Keratinocyte (primary cell): ENCODE measurements at regions not wholly inside any gene's neighbourhood (a gene's known extent, or its start where the extent isn't known, plus 50 kb on each side); places are given as distances from the start of the nearest gene placed in this dataset.

Experiments
- EZH2 ChIP-seq: IDR thresholded peaks from one replicate; pipeline ENCODE4 v1.6.1; 2012; ENCODE audit warnings: inconsistent platforms, mild to moderate bottlenecking, low read length, moderate library complexity
- TF ChIP-seq, protein P1 (sequence below), 3 experiments: IDR thresholded peaks in 1 of 3; conservative IDR thresholded peaks in 1 of 3; optimal IDR thresholded peaks in 1 of 3; 2 replicates in 2 of 3; 3 replicates in 1 of 3; pipeline versions ENCODE3 to v1.5.1; 2011; ENCODE audit warnings: low read length in 3 of 3, mild to moderate bottlenecking in 3 of 3, moderate library complexity in 2 of 3, control low read depth in 1 of 3, inconsistent platforms in 1 of 3; ENCODE audit not compliant: insufficient read depth in 2 of 3; ENCODE audit errors: extremely low read depth in 1 of 3

- TF ChIP-seq, protein P1, sequence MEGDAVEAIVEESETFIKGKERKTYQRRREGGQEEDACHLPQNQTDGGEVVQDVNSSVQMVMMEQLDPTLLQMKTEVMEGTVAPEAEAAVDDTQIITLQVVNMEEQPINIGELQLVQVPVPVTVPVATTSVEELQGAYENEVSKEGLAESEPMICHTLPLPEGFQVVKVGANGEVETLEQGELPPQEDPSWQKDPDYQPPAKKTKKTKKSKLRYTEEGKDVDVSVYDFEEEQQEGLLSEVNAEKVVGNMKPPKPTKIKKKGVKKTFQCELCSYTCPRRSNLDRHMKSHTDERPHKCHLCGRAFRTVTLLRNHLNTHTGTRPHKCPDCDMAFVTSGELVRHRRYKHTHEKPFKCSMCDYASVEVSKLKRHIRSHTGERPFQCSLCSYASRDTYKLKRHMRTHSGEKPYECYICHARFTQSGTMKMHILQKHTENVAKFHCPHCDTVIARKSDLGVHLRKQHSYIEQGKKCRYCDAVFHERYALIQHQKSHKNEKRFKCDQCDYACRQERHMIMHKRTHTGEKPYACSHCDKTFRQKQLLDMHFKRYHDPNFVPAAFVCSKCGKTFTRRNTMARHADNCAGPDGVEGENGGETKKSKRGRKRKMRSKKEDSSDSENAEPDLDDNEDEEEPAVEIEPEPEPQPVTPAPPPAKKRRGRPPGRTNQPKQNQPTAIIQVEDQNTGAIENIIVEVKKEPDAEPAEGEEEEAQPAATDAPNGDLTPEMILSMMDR (optimal IDR thresholded peaks at IDR 0.05 in 1 of 3, IDR thresholded peaks at IDR 0.05 in 1 of 3, conservative IDR thresholded peaks at IDR 0.05 in 1 of 3; ENCODE audit: extremely low read depth in 1 of 3, insufficient read depth in 2 of 3, low read length in 3 of 3), result no peak
- TF ChIP-seq EZH2, result no peak
Measured at GRCh38 chr2:117512307-117512706, 302.2 kb upstream of the DDX18 start.
